Lower leg skin (tissue), 4 donors: ENCODE measurements at regions not wholly inside any gene's neighbourhood (a gene's known extent, or its start where the extent isn't known, plus 50 kb on each side); places are given as distances from the start of the nearest gene placed in this dataset.
A peak's percentile ranks its signal among the peaks of the same experiment; 100 is the strongest.

Experiments used
- DNase-seq, 2 donors: peaks; one replicate each; pipeline ENCODE4 v3.0.0-alpha.2; 2019; ENCODE audit warnings: low spot score in 2 of 2
- H3K4me3 ChIP-seq: fragments of 200-600 bp; sonication (generic); 2 replicates; pipeline ENCODE4 v1.5.1; 2017; ENCODE audit warnings: mild to moderate bottlenecking, low read depth; ENCODE audit not compliant: poor library complexity, severe bottlenecking
- CTCF ChIP-seq, 3 donors: fragments of 450-650 bp; IDR thresholded peaks; one replicate each; pipeline ENCODE4 v1.5.1; 2016; ENCODE audit warnings: antibody characterized with exemption in 3 of 3, mild to moderate bottlenecking in 3 of 3, moderate library complexity in 2 of 3
- POLR2A ChIP-seq, 2 donors: fragments of 450-650 bp; IDR thresholded peaks; one replicate each; pipeline ENCODE4 v1.6.1; 2016 to 2017; ENCODE audit warnings: antibody characterized with exemption in 2 of 2, mild to moderate bottlenecking in 1 of 2, moderate library complexity in 1 of 2
- WGBS, 2 donors: methylation state at CpG; one replicate each; pipeline ENCODE4 v1.1.5; 2018; 5-methylcytosine and 5-hydroxymethylcytosine counted together
- intact Hi-C: fragments of 100-400 bp; cut with DNase I; formaldehyde crosslinking; loops from one replicate; pipeline ENCODE4 v1.15.0; 2023; ENCODE audit warnings: low total_unique reads

DNA sequence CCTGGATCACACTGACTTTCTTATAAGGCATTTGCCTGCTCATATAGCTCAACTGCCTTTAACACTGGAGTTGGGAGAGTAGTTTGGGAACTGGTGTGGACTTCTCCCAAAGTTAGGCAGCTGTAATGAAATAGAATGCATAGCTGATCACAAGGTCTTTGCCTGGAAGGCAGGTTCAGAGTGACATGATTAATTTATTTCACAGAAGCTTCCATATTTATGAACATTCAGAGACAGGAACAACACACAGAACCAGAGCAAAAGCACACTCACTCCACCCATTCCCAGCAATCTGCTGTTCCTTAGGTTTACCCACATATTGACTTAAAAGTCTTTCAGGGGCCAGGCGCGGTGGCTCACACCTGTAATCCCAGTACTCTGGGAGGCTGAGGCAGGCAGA lies 234.2 kb downstream of the REEP3 start:
- TF ChIP-seq POLR2A (IDR thresholded peaks at IDR 0.05) (no peak), CTCF (IDR thresholded peaks at IDR 0.05) (no peak)
- 86 to 98% methylated on average over 2 of the region's 2 CpGs for WGBS, 2 donors
- H3K4me3 ChIP-seq, result no peak overlapping the region
- intact Hi-C loops, result no loop called here
- DNase-seq, result no peak

GRCh38 chr10:63757067-63757466 lies 235.9 kb downstream of the REEP3 start:
- intact Hi-C loops, result no loop called here
- H3K4me3 ChIP-seq, result no peak overlapping the region
- TF ChIP-seq CTCF (IDR thresholded peaks at IDR 0.05), result no peak
- TF ChIP-seq POLR2A (IDR thresholded peaks at IDR 0.05), result no peak
- 76 to 80% methylated on average over 2 of the region's 2 CpGs for WGBS, 2 donors
- no peak for DNase-seq

DNA sequence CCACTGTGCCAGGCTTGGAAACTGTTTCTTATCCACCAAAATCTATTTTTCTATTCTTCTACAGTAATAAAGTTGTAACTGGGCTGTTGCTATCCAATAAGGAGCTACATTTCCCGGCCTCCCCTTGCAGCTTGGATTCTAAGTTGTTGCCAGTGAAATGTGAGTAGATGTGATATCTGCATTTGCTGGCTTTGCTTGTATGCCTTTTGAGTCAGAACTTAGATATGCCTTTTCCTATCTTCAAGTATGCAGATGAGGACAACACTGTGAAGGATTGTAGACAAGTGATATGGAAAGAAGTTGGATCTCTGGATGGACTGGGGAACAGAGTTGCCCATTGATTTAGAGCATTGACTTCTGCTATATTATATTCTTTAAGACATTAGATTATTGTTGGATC lies 236.9 kb downstream of the REEP3 start:
- no peak for TF ChIP-seq CTCF (IDR thresholded peaks at IDR 0.05)
- no peak for TF ChIP-seq POLR2A (IDR thresholded peaks at IDR 0.05)
- intact Hi-C loops, result no loop called here
- no peak overlapping the region for H3K4me3 ChIP-seq
- DNase-seq, result no peak
- 88 to 93% methylated on average over 1 of the region's 1 CpG for WGBS, 2 donors

GRCh38 chr10:63759335-63759734 lies 238.1 kb downstream of the REEP3 start:
- no peak for TF ChIP-seq CTCF (IDR thresholded peaks at IDR 0.05)
- TF ChIP-seq POLR2A (IDR thresholded peaks at IDR 0.05), result no peak
- WGBS, 2 donors, result 73 to 80% methylated on average over 7 of the region's 7 CpGs
- no peak for DNase-seq
- intact Hi-C loops, result no loop called here
- no peak overlapping the region for H3K4me3 ChIP-seq

DNA sequence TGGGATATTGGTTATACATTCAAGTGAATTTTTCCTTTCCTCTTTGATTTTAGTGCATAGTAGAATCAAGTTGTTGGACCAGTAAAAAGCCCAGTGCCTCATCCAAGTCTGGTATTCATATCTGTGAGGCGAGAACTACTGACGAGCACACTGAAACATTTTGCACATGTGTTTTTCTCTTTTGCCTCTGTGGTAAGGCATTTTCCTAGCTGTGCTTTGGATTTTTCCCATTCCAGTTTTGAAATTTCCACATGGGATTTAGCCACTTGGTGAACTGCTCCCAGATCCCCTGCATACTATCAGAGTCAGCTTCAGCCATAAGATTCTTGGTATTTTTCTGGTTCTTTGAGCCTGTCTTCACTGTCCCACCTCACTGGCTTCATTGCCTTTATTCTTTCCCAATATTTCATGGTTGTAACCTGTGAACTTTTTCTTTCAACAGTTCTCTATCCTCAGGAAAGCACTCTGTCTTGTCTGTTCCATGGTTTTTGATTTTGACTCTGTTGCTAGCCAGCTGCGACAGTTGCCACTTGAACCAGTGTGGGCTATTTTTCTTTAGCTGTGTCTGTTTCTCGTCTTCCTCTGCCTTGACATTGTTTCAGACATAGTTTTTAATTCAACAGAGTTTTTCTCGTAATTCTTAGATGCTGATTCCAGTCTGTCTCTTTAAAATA lies 239.0 kb downstream of the REEP3 start:
- 68 to 71% methylated on average over 5 of the region's 5 CpGs for WGBS, 2 donors
- no peak overlapping the region for H3K4me3 ChIP-seq
- intact Hi-C loops, result no loop called here
- peak in 1 of 2 donors; percentile 26 for DNase-seq
- no peak for TF ChIP-seq CTCF (IDR thresholded peaks at IDR 0.05)
- TF ChIP-seq POLR2A (IDR thresholded peaks at IDR 0.05), result no peak

DNA sequence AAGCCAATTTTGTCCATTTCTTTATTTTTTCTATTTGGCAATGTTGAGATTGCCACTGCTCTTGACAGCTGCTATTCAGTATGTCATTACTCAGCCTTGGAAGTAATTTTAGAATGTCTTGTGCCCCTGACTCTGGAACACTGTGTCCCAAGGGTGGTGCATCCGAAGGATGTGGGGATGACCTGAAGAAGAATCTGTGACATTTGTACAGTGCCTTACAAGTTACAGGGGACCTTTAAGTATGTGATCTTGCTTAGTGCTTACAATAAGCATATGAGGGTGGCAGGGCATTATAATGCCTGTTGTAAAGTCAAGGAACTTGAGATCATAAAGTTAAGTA lies 239.5 kb downstream of the REEP3 start:
- 72 to 79% methylated on average over 1 of the region's 1 CpG for whole genome bisulfite sequencing, 2 donors
- intact Hi-C loops, result no loop called here
- no peak overlapping the region for H3K4me3 ChIP-seq
- peak in 1 of 2 donors; percentile 35 for DNase-seq
- TF ChIP-seq CTCF (IDR thresholded peaks at IDR 0.05) (no peak), POLR2A (IDR thresholded peaks at IDR 0.05) (no peak)
